Astrocyte of the cerebellum (primary cell): ENCODE measurements at regions not wholly inside any gene's neighbourhood (a gene's known extent, or its start where the extent isn't known, plus 50 kb on each side); places are given as distances from the start of the nearest gene placed in this dataset.

Experiments
- DNase-seq: peaks from one replicate; pipeline ENCODE4 v3.0.0-alpha.2; 2011; ENCODE audit warnings: low read depth
- H3K4me3 ChIP-seq: 2 replicates; pipeline ENCODE4 v1.5.1; 2011; ENCODE audit warnings: mild to moderate bottlenecking, low read depth, low read length, moderate library complexity
- in situ Hi-C: cut with HindIII; loops from 2 replicates; pipeline ENCODE4 v1.10.0; 2017; ENCODE audit warnings: low sequenced_read_pairs
- TF ChIP-seq, protein P1 (sequence below): IDR thresholded peaks from 2 replicates; pipeline ENCODE4 v1.5.1; 2012; ENCODE audit warnings: low read length, low read depth, moderate library complexity, mild to moderate bottlenecking; ENCODE audit errors: missing control alignments

DNA sequence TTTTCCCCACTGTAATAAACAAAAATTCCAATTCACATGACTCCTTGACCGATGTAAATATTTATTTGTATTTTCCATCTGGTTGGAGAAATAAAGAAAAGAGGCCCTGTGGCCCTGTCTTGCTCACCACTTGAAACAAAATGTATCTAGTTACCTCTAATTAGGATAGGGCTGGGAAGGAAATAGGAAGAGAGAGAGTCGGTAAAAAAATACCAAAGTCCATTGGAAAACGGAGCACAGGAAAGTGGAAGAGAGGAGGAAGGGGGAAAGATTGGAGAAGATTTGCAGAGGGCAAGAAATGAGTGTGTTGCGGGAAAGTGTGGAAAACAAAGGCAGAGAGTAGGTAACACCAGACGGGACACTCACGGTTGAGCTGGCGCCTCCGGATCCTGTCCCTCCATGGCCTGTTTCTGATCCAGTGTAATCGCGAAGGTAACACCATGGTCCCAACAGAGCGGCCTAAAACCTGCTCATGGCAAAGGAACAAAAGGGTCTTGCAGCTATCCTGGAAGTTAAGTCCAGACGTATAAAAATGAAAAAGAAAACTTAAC is 105.8 kb upstream of the RIPOR2 start:
- in situ Hi-C loops, result no loop called here

DNA sequence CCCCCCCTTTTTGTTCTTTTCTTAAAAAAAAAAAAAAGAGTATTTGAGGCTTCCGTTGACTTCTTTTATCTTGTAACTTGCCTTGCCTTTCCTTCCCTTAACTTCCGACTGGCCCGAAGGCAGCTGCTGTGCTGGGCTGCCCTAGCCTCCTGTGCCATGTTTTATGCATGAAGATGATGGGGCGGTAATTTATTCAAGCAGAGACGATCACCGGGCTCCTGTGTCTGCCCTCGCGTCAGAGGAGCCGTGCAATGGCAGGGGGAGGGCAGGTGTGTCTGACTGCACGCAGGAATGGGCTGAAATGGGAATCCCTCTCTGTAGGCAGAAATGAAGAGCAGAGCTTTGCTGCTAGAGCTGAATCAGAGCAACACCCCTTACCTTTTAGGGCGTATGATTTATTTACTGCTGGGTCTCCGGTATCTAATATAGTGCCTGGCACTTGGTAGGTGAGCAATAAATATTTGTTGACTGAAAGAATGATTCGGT is 106.3 kb upstream of the RIPOR2 start:
- no peak overlapping the region for H3K4me3 ChIP-seq
- no peak for DNase-seq
- TF ChIP-seq, protein P1, sequence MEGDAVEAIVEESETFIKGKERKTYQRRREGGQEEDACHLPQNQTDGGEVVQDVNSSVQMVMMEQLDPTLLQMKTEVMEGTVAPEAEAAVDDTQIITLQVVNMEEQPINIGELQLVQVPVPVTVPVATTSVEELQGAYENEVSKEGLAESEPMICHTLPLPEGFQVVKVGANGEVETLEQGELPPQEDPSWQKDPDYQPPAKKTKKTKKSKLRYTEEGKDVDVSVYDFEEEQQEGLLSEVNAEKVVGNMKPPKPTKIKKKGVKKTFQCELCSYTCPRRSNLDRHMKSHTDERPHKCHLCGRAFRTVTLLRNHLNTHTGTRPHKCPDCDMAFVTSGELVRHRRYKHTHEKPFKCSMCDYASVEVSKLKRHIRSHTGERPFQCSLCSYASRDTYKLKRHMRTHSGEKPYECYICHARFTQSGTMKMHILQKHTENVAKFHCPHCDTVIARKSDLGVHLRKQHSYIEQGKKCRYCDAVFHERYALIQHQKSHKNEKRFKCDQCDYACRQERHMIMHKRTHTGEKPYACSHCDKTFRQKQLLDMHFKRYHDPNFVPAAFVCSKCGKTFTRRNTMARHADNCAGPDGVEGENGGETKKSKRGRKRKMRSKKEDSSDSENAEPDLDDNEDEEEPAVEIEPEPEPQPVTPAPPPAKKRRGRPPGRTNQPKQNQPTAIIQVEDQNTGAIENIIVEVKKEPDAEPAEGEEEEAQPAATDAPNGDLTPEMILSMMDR, result no peak
- in situ Hi-C loops, result no loop called here

More for the DNA sequence above, 105.8 kb upstream of the RIPOR2 start:
- DNase-seq, result no peak
- no peak overlapping the region for H3K4me3 ChIP-seq
- TF ChIP-seq, protein P1, result no peak

DNA sequence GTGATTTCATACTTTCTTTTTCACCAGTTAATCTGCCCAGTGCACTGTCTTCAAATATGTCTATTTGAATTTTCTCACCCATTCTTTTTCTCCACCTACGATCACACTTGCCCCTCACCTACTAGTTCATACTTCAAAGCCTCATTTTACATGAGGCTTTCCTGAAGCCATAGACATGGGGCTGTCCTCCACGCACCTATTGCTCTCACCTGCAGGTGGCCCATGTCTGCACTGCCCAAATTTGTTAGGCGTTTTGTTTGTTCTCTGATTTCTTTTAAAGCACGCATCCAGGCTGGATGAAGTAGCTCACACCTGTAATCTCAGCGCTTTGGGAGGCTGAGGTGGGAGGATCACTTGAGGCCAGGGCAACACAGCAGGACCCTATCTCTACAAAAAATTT is 106.8 kb upstream of the RIPOR2 start:
- TF ChIP-seq, protein P1, result no peak
- in situ Hi-C loops, result no loop called here
- no peak overlapping the region for H3K4me3 ChIP-seq
- no peak for DNase-seq

DNA sequence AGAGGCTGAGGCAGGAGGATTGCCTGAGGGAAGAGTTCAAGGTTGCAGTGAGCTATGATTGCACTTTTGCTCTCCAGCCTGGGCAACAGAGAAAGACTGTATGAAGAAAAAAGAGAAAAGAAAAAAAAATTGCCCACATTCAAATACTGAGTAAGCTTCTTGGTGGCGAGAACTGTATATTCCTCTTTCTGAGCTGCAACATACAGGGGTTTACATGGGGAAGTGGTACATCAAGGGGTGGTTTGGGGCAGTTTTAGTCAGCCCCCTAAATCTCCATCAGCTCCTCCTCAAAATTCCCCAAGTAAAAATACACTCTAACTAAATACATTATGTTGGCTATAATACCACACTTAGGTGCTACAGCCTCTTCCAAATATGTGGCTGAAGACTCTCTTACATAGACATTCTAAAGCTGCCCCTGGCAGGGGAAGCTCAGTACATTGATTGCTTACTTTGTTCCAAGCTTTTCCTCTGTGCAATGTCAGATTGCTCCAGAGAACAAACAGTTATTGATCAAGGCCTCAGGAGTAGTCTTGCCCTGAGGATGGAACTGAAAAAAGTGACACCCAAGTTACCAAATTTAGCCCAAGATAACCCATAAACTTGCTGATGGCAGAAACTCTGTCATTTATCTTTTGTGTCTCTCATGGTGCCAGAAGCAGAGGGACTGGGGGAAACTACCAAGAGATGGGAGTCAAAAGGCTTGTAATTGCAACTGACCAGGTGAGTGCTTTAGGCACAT is 107.4 kb upstream of the RIPOR2 start:
- no peak overlapping the region for H3K4me3 ChIP-seq
- TF ChIP-seq, protein P1, result no peak
- in situ Hi-C loops, result no loop called here
- no peak for DNase-seq

DNA sequence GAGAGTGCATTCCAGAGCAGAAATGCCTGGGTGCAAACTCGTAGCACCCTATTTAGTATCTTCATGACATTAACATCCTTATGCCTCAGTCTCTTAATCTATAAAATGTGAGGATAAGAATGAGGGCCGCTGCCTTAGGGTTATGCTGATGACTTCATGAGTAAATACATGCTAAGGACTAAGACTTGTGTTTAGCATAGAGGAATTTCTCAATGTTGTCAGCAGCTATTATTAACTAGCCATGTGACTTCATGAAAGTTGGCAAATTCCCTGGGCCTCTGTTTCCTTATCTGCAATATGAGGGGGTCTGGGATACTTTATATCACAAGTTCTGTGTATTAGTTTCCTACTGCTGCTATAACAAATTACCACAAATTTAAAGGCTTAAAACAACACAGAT is 108.1 kb upstream of the RIPOR2 start:
- no peak for DNase-seq
- TF ChIP-seq, protein P1, result no peak
- in situ Hi-C loops, result no loop called here
- H3K4me3 ChIP-seq, result no peak overlapping the region

DNA sequence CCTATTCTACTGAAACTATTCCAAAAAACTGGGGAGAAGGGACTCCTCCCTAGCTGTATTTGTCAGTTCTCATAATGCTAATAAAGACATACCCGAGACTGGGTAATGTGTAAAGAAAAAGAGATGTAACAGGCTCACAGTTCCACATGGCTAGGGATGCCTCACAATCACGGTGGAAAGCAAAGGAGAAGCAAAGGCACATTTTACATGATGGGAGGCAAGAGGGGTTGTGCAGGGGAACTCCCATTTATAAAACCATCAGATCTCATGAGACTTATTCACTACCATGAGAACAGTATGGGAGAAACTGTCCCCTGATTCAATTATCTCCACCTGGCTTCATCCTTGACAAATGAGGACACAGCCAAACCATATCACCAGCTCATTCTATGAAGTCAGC is 111.2 kb upstream of the RIPOR2 start:
- H3K4me3 ChIP-seq, result no peak overlapping the region
- in situ Hi-C loops, result no loop called here
- DNase-seq, result no peak
- TF ChIP-seq, protein P1, result no peak
